HG02852 (cell line): ENCODE measurements at regions not wholly inside any gene's neighbourhood (a gene's known extent, or its start where the extent isn't known, plus 50 kb on each side); places are given as distances from the start of the nearest gene placed in this dataset.

Experiments used
- ATAC-seq: cut with Tn5 transposase; IDR thresholded peaks from one replicate; pipeline ENCODE4 v1.9.1; 2021; ENCODE audit warnings: mild to moderate bottlenecking, moderate library complexity; ENCODE audit not compliant: unreplicated experiment

- no peak for ATAC-seq
These were observed 156.4 kb upstream of the KL start for GRCh38 chr13:32859707-32860292.

- no peak for ATAC-seq
These were observed 154.9 kb upstream of the KL start for GRCh38 chr13:32861304-32861703.

GRCh38 chr13:32863596-32863995 lies 152.6 kb upstream of the KL start:
- ATAC-seq, result no peak

GRCh38 chr13:32866921-32867320 lies 149.3 kb upstream of the KL start:
- ATAC-seq, result no peak

- no peak for ATAC-seq
These were observed 138.7 kb upstream of the KL start for GRCh38 chr13:32877491-32877890.

- ATAC-seq, result no peak
These were observed 138.1 kb upstream of the KL start for GRCh38 chr13:32878163-32878562.

GRCh38 chr13:32880636-32881035 lies 135.6 kb upstream of the KL start:
- no peak for ATAC-seq

- no peak for ATAC-seq
These were observed 135.0 kb upstream of the KL start for GRCh38 chr13:32881074-32881776.

GRCh38 chr13:32881777-32882145 lies 134.5 kb upstream of the KL start:
- ATAC-seq, result no peak

GRCh38 chr13:32882691-32883090 lies 133.5 kb upstream of the KL start:
- no peak for ATAC-seq

- ATAC-seq, result no peak
These were observed 132.7 kb upstream of the KL start for GRCh38 chr13:32883474-32883873.

- no peak for ATAC-seq
These were observed 128.6 kb upstream of the KL start for GRCh38 chr13:32887617-32888016.

- ATAC-seq, result no peak
These were observed 126.1 kb upstream of the KL start for GRCh38 chr13:32889986-32890565.

GRCh38 chr13:32893176-32893575 lies 123.0 kb upstream of the KL start:
- no peak for ATAC-seq

- ATAC-seq, result no peak
These were observed 121.6 kb upstream of the KL start for GRCh38 chr13:32894589-32895001.

GRCh38 chr13:32895296-32895695 lies 120.9 kb upstream of the KL start:
- ATAC-seq, result no peak

GRCh38 chr13:32897296-32897695 lies 118.9 kb upstream of the KL start:
- no peak for ATAC-seq

- no peak for ATAC-seq
These were observed 114.0 kb upstream of the KL start for GRCh38 chr13:32902029-32902780.

- no peak for ATAC-seq
These were observed 113.3 kb upstream of the KL start for GRCh38 chr13:32902874-32903273.

- no peak for ATAC-seq
These were observed 112.5 kb upstream of the KL start for GRCh38 chr13:32903720-32904119.

- no peak for ATAC-seq
These were observed 112.0 kb upstream of the KL start for GRCh38 chr13:32904266-32904665.
